ENCODE measurements at regions not wholly inside any gene's neighbourhood (a gene's known extent, or its start where the extent isn't known, plus 50 kb on each side); places are given as distances from the start of the nearest gene placed in this dataset.
A peak's percentile ranks its signal among the peaks of the same experiment; 100 is the strongest.

GRCh38 chr5:103346162-103346748 lies 87.7 kb downstream of the MACIR start (continued):
- no peak for TF ChIP-seq POU5F1 (IDR thresholded peaks at IDR 0.05; ENCODE audit: low read depth, low read length)
- 0 out of 3 replicates have a peak, but pooled peaks of 1 of the 2 experiments have one; percentile 64 for TF ChIP-seq EP300 (IDR thresholded peaks at IDR 0.05; ENCODE audit: borderline replicate concordance in 1 of 2, low read depth in 2 of 2, low read length in 2 of 2)
